ENCODE measurements at regions not wholly inside any gene's neighbourhood (a gene's known extent, or its start where the extent isn't known, plus 50 kb on each side); places are given as distances from the start of the nearest gene placed in this dataset.
A peak's percentile ranks its signal among the peaks of the same experiment; 100 is the strongest.
"Not testable (repeated sequence)": the region's sequence is repeated elsewhere in the genome, so short reads cannot be mapped to it uniquely, and the experiment has no call there.

- DNase-seq = no peak
These were observed 57.0 kb upstream of the MSN start for GRCh38 chrX:65610481-65610880.

GRCh38 chrX:65610040-65610439, 57.4 kb upstream of the MSN start:
- DNase-seq = no peak

GRCh38 chrX:65609237-65609636, 58.2 kb upstream of the MSN start:
- no peak for DNase-seq

- DNase-seq = no peak
These were observed 59.4 kb upstream of the MSN start for GRCh38 chrX:65608026-65608425.

GRCh38 chrX:65607070-65607742, 60.2 kb upstream of the MSN start:
- peak; percentile 38 for DNase-seq

- DNase-seq = no peak
These were observed 65.3 kb upstream of the MSN start for GRCh38 chrX:65602221-65602560.

GRCh38 chrX:65601530-65602220, 65.8 kb upstream of the MSN start:
- DNase-seq = peak; percentile 78

GRCh38 chrX:65601126-65601525, 66.3 kb upstream of the MSN start:
- no peak for DNase-seq

- no peak for DNase-seq
These were observed 65.5 kb upstream of the LAS1L start for GRCh38 chrX:65600106-65600505.

GRCh38 chrX:65598559-65599147, 64.1 kb upstream of the LAS1L start:
- DNase-seq = no peak

GRCh38 chrX:65596270-65597034, 61.9 kb upstream of the LAS1L start:
- DNase-seq = peak; percentile 56

GRCh38 chrX:65595460-65595876, 60.9 kb upstream of the LAS1L start:
- peak; percentile 89 for DNase-seq

- no peak for DNase-seq
These were observed 56.6 kb upstream of the LAS1L start for GRCh38 chrX:65591206-65591605.

- DNase-seq = no peak
These were observed 54.7 kb upstream of the LAS1L start for GRCh38 chrX:65589304-65589703.

GRCh38 chrX:65588795-65589194, 54.2 kb upstream of the LAS1L start:
- DNase-seq = no peak

GRCh38 chrX:65587616-65588526, 53.3 kb upstream of the LAS1L start:
- peak; percentile 63 for DNase-seq

- no peak for DNase-seq
These were observed 51.9 kb upstream of the LAS1L start for GRCh38 chrX:65586491-65586890.

GRCh38 chrX:65585226-65585625, 50.6 kb upstream of the LAS1L start:
- not testable (repeated sequence) for DNase-seq
